ENCODE measurements at regions not wholly inside any gene's neighbourhood (a gene's known extent, or its start where the extent isn't known, plus 50 kb on each side); places are given as distances from the start of the nearest gene placed in this dataset.

- H3K27me3 ChIP-seq = no peaks in the 10 kb centered on the region
- H3K4me3 ChIP-seq = no peak overlapping the region
- no peak overlapping the region for H3K4me2 ChIP-seq
Measured at GRCh38 chr5:175207321-175208040, 236.5 kb downstream of the DRD1 start.

GRCh38 chr5:175206669-175207068, 237.3 kb downstream of the DRD1 start:
- H3K4me2 ChIP-seq = no peak overlapping the region
- H3K27me3 ChIP-seq = no peaks in the 10 kb centered on the region
- no peak overlapping the region for H3K9ac ChIP-seq
- H3K4me1 ChIP-seq = no peaks in the 10 kb centered on the region
- no peak overlapping the region for H3K4me3 ChIP-seq
- no peaks in the 10 kb centered on the region for H4K20me1 ChIP-seq
- no peaks in the 10 kb centered on the region for H3K36me3 ChIP-seq
- no peak overlapping the region for H3K27ac ChIP-seq
- H3K9me3 ChIP-seq = no peaks in the 10 kb centered on the region
- TF ChIP-seq Cebpa-rat (IDR thresholded peaks at IDR 0.05) = no peak

More at GRCh38 chr5:175207321-175208040, 236.5 kb downstream of the DRD1 start:
- Histone ChIP-seq H3K27ac (no peak overlapping the region), H3K9ac (no peak overlapping the region), H3K4me1 (no peaks in the 10 kb centered on the region), H3K9me3 (no peaks in the 10 kb centered on the region), H4K20me1 (no peaks in the 10 kb centered on the region), H3K36me3 (no peaks in the 10 kb centered on the region)
- TF ChIP-seq Cebpa-rat (IDR thresholded peaks at IDR 0.05) = no peak

DNA sequence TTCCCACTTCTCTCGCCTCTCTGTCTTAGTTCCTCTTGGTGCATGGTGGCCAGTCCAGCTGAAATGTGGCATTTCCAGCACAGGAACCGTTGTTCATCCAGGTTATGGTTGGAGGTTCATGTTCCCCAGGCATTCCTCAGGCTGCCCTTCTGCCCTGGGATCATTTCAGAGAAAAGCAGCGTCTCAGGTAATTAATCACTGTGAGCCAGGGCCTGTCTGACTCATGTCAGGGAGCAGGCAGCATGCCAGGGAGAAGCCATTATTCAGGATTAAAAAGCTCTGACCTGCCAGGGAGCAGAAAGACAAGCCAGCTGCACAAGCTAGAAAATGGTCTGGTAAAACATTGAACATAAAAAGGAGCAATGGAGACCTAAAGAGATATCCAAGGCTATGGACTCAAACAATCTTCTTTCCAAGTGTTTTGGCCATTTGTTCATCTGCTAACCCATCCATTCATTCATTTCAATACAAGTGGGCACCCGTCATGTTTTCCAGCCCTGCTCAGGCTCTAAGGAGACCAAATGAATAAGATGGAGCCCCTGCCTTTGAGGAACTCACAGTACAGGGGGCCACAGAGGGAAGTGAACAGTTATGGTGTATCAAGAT, 241.4 kb downstream of the DRD1 start:
- no peaks in the 10 kb centered on the region for H3K36me3 ChIP-seq
- H3K9ac ChIP-seq = no peak overlapping the region
- no peaks in the 10 kb centered on the region for H3K27me3 ChIP-seq
- H4K20me1 ChIP-seq = no peaks in the 10 kb centered on the region
- no peak for TF ChIP-seq Cebpa-rat (IDR thresholded peaks at IDR 0.05)
- no peak overlapping the region for H3K4me2 ChIP-seq
- no peak overlapping the region for H3K27ac ChIP-seq
- H3K4me1 ChIP-seq = no peaks in the 10 kb centered on the region
- H3K9me3 ChIP-seq = no peaks in the 10 kb centered on the region
- H3K4me3 ChIP-seq = no peak overlapping the region

DNA sequence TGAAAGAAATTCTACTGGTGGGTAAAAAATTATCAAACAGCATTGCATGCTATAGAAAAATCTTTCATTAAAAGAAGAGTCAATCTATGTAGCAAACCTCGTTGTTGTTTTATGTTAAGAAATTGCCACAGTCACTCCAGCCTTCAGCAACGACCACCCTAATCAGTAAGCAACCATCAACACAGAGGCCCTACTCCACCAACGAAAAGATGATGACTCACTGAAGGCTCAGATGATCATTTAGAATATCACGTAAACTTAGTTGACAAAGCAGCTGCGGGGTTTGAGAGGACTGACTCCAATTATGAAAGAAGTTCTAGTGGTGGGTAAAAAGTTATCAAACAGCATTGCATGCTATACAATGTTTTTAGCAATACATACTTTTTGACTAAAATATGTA, 242.6 kb downstream of the DRD1 start:
- no peak overlapping the region for H3K4me3 ChIP-seq
- no peak for TF ChIP-seq Cebpa-rat (IDR thresholded peaks at IDR 0.05)
- H3K27me3 ChIP-seq = no peaks in the 10 kb centered on the region
- H3K36me3 ChIP-seq = no peaks in the 10 kb centered on the region
- H3K27ac ChIP-seq = no peak overlapping the region
- no peaks in the 10 kb centered on the region for H3K9me3 ChIP-seq
- no peaks in the 10 kb centered on the region for H3K4me1 ChIP-seq
- H4K20me1 ChIP-seq = no peaks in the 10 kb centered on the region
- no peak overlapping the region for H3K4me2 ChIP-seq
- H3K9ac ChIP-seq = no peak overlapping the region

DNA sequence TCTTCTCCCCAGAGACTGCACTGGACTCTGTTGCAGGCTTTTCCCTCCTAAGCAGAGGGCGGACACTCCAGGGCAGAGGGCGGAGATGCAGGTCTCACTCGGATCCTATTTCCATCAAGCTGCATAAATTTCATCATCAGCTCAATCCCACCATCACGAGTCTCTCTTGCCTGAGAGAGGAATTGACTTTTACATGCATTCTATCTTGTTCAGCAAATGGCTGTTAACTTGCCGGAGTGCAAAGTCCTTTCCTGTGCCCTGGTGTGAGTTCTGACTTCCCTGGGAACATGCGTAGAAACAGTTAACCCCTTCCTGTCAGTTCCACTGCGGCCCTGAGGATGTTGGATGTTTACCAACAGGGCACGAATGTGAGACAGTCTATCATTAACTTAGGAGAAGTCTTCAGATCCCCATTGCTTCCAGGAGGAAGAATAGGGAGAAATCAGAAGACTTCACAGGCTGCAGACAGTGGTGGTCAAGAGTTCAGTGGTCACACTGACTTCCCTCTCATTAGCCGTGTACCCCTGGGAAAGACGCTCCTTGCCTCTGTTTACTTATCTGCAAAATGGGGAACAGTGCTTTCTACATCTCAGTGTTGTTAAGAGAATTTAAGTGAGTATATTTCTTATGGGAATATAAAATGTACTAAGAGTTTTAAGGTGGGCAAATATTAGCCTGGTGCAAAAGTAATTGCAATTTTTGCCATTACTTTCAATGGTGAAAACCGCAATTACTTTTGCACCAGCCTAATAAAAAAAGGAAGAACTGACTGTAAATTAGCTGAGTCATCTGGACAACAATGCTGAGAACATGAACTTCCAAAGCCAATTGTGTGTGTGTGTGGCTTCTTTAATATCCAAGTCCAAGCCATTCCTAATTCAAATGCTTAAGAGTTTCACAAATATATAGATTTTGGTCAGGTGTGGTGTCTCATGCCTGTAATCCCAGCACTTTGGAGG, 248.0 kb downstream of the DRD1 start:
- H3K36me3 ChIP-seq = no peaks in the 10 kb centered on the region
- H3K9ac ChIP-seq = no peak overlapping the region
- TF ChIP-seq Cebpa-rat (IDR thresholded peaks at IDR 0.05) = no peak
- H3K4me2 ChIP-seq = no peak overlapping the region
- no peaks in the 10 kb centered on the region for H3K4me1 ChIP-seq
- no peaks in the 10 kb centered on the region for H3K27me3 ChIP-seq
- peaks cover 4% of the 10 kb centered on the region; the same call in 1 of the 2 replicates for H3K9me3 ChIP-seq
- no peak overlapping the region for H3K27ac ChIP-seq
- H3K4me3 ChIP-seq = no peak overlapping the region
- no peaks in the 10 kb centered on the region for H4K20me1 ChIP-seq

DNA sequence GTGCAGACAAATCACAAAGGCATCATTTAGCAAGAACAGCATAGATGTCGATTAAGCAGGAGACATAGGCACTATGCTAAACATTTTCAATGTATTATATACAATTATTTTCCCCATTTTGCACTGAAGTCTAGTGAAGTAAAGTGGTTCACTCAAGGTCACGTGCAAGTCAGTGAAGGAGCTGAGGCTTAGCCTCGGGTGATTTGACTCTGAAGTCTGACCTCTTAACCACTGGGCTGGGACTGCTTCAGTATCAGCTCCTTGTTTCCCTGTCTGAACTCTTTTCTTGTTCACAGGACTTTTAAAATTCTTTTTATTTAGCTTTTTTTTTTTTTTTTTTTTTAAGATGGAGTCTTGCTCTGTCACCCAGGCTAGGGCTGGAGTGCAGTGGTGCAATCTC, 262.7 kb downstream of the DRD1 start:
- Histone ChIP-seq H3K9ac (no peak overlapping the region), H3K9me3 (no peaks in the 10 kb centered on the region), H3K4me1 (peaks cover 7% of the 10 kb centered on the region; the same call in 1 of the 2 replicates), H3K36me3 (no peaks in the 10 kb centered on the region), H3K4me2 (no peak overlapping the region), H3K27me3 (no peaks in the 10 kb centered on the region), H4K20me1 (no peaks in the 10 kb centered on the region), H3K4me3 (no peak overlapping the region), H3K27ac (no peak overlapping the region)
- no peak for TF ChIP-seq Cebpa-rat (IDR thresholded peaks at IDR 0.05)

GRCh38 chr5:175170899-175171298, 273.1 kb downstream of the DRD1 start:
- no peaks in the 10 kb centered on the region for H3K9me3 ChIP-seq
- H3K4me3 ChIP-seq = no peak overlapping the region
- H3K27ac ChIP-seq = no peak overlapping the region
- no peak overlapping the region for H3K4me2 ChIP-seq
- H3K4me1 ChIP-seq = no peaks in the 10 kb centered on the region
- H3K36me3 ChIP-seq = no peaks in the 10 kb centered on the region
- no peak overlapping the region for H3K9ac ChIP-seq
- TF ChIP-seq Cebpa-rat (IDR thresholded peaks at IDR 0.05) = no peak
- H4K20me1 ChIP-seq = no peaks in the 10 kb centered on the region
- no peaks in the 10 kb centered on the region for H3K27me3 ChIP-seq

GRCh38 chr5:175168882-175169507, 275.0 kb downstream of the DRD1 start:
- no peak for TF ChIP-seq Cebpa-rat (IDR thresholded peaks at IDR 0.05)
- Histone ChIP-seq H3K27ac (no peak overlapping the region), H3K9me3 (no peaks in the 10 kb centered on the region)

DNA sequence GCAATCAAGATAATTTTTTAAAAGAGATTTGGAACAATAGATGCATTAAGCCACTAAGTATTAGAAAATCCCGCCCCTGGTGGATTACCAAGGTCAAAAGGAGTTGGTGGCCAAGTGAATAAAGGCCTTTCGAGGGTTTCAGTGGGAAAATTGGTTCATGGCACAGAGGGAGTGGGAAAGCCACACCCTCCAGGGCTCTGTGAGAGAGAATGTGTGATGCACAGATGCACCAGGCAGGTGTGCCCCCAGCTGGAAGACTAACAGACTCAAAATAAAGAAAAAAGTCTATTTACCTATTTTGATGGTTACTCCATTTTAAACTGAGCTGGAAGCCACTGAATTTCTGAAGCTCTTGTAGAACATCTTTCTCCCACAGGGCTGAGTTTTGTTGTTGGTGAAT, 278.0 kb downstream of the DRD1 start:
- H3K4me2 ChIP-seq = no peak overlapping the region
- no peak overlapping the region for H3K4me3 ChIP-seq
- H3K4me1 ChIP-seq = peaks cover 13% of the 10 kb centered on the region
- no peaks in the 10 kb centered on the region for H4K20me1 ChIP-seq
- H3K9ac ChIP-seq = no peak overlapping the region
- H3K27me3 ChIP-seq = no peaks in the 10 kb centered on the region
- H3K36me3 ChIP-seq = no peaks in the 10 kb centered on the region
- H3K9me3 ChIP-seq = no peaks in the 10 kb centered on the region
- no peak for TF ChIP-seq Cebpa-rat (IDR thresholded peaks at IDR 0.05)
- no peak overlapping the region for H3K27ac ChIP-seq

More at GRCh38 chr5:175168882-175169507, 275.0 kb downstream of the DRD1 start:
- H3K4me1 ChIP-seq = no peaks in the 10 kb centered on the region
- no peaks in the 10 kb centered on the region for H3K27me3 ChIP-seq
- no peaks in the 10 kb centered on the region for H4K20me1 ChIP-seq
- no peak overlapping the region for H3K4me2 ChIP-seq
- H3K36me3 ChIP-seq = no peaks in the 10 kb centered on the region
- H3K4me3 ChIP-seq = no peak overlapping the region
- H3K9ac ChIP-seq = no peak overlapping the region
